Stimulated activated CD8-positive, alpha-beta memory T cell treated with anti-CD3 and anti-CD28 coated beads, Interleukin-15, amount 100 ng/mL, for 48 hours (primary cell): ENCODE measurements at regions not wholly inside any gene's neighbourhood (a gene's known extent, or its start where the extent isn't known, plus 50 kb on each side); places are given as distances from the start of the nearest gene placed in this dataset.
"Not testable (repeated sequence)": the region's sequence is repeated elsewhere in the genome, so short reads cannot be mapped to it uniquely, and the experiment has no call there.

ENCODE experiments used
- DNase-seq, 2 donors: peaks; one replicate each; pipeline ENCODE4 v3.0.0-alpha.2; 2020; ENCODE audit warnings: low read depth in 2 of 2

GRCh38 chr21:19987671-19988070, 1010.5 kb upstream of the NCAM2 start:
- no peak for DNase-seq

- DNase-seq = no peak
Observed at GRCh38 chr21:19992540-19992939, 1005.7 kb upstream of the NCAM2 start.

GRCh38 chr21:19993268-19993667, 1004.9 kb upstream of the NCAM2 start:
- no peak for DNase-seq

- no peak for DNase-seq
Observed at GRCh38 chr21:19995253-19995652, 1003.0 kb upstream of the NCAM2 start.

- DNase-seq = no peak
Observed at GRCh38 chr21:19998453-19998852, 999.8 kb upstream of the NCAM2 start.

- no peak for DNase-seq
Observed at GRCh38 chr21:19999369-20000272, 998.6 kb upstream of the NCAM2 start.

GRCh38 chr21:20004367-20004766, 993.8 kb upstream of the NCAM2 start:
- DNase-seq = no peak

- DNase-seq = no peak
Observed at GRCh38 chr21:20010691-20011200, 987.5 kb upstream of the NCAM2 start.

- no peak for DNase-seq
Observed at GRCh38 chr21:20013851-20014250, 984.4 kb upstream of the NCAM2 start.

- no peak for DNase-seq
Observed at GRCh38 chr21:20016435-20017005, 981.7 kb upstream of the NCAM2 start.

- no peak for DNase-seq
Observed at GRCh38 chr21:20020026-20020425, 978.2 kb upstream of the NCAM2 start.

- no peak for DNase-seq
Observed at GRCh38 chr21:20023193-20023592, 975.0 kb upstream of the NCAM2 start.

GRCh38 chr21:20024741-20025140, 973.5 kb upstream of the NCAM2 start:
- no peak for DNase-seq

GRCh38 chr21:20026543-20026942, 971.7 kb upstream of the NCAM2 start:
- no peak for DNase-seq

GRCh38 chr21:20030390-20030789, 967.8 kb upstream of the NCAM2 start:
- DNase-seq = no peak

- DNase-seq = no peak
Observed at GRCh38 chr21:20031807-20032206, 966.4 kb upstream of the NCAM2 start.

GRCh38 chr21:20040768-20041167, 957.4 kb upstream of the NCAM2 start:
- no peak for DNase-seq

- no peak for DNase-seq
Observed at GRCh38 chr21:20045197-20045596, 953.0 kb upstream of the NCAM2 start.

- not testable (repeated sequence) for DNase-seq
Observed at GRCh38 chr21:20048130-20048837, 949.9 kb upstream of the NCAM2 start.

GRCh38 chr21:20083336-20083735, 914.9 kb upstream of the NCAM2 start:
- DNase-seq = no peak

- DNase-seq = no peak
Observed at GRCh38 chr21:20083925-20084324, 914.3 kb upstream of the NCAM2 start.

GRCh38 chr21:20086508-20086907, 911.7 kb upstream of the NCAM2 start:
- no peak for DNase-seq

GRCh38 chr21:20106368-20106767, 891.8 kb upstream of the NCAM2 start:
- DNase-seq = no peak
